ENCODE measurements at regions not wholly inside any gene's neighbourhood (a gene's known extent, or its start where the extent isn't known, plus 50 kb on each side); places are given as distances from the start of the nearest gene placed in this dataset.
"Not testable (repeated sequence)": the region's sequence is repeated elsewhere in the genome, so short reads cannot be mapped to it uniquely, and the experiment has no call there.

GRCh38 chr1:80158266-80158665, 1151.7 kb upstream of the ADGRL4 start:
- ChIA-PET POLR2A (no interaction called here), CTCF (no interaction called here)
- H3K9me3 Mint-ChIP-seq: no peaks in the 10 kb centered on the region
- no peaks in the 10 kb centered on the region for H3K36me3 Mint-ChIP-seq (ENCODE audit: low read depth)
- TF ChIP-seq, protein P1, sequence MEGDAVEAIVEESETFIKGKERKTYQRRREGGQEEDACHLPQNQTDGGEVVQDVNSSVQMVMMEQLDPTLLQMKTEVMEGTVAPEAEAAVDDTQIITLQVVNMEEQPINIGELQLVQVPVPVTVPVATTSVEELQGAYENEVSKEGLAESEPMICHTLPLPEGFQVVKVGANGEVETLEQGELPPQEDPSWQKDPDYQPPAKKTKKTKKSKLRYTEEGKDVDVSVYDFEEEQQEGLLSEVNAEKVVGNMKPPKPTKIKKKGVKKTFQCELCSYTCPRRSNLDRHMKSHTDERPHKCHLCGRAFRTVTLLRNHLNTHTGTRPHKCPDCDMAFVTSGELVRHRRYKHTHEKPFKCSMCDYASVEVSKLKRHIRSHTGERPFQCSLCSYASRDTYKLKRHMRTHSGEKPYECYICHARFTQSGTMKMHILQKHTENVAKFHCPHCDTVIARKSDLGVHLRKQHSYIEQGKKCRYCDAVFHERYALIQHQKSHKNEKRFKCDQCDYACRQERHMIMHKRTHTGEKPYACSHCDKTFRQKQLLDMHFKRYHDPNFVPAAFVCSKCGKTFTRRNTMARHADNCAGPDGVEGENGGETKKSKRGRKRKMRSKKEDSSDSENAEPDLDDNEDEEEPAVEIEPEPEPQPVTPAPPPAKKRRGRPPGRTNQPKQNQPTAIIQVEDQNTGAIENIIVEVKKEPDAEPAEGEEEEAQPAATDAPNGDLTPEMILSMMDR (IDR thresholded peaks at IDR 0.05): no peak
- H3K4me3 Mint-ChIP-seq: no peak overlapping the region
- H3K4me1 Mint-ChIP-seq: no peaks in the 10 kb centered on the region
- DNase-seq (no peak), ATAC-seq (ENCODE audit: low read depth) (no peak)
- no peak overlapping the region for H3K27ac Mint-ChIP-seq
- no peaks in the 10 kb centered on the region for H3K27me3 Mint-ChIP-seq
- intact Hi-C loops (cut with micrococcal nuclease): no loop called here

- H3K27ac Mint-ChIP-seq: no peak overlapping the region
- POLR2A ChIA-PET: no interaction called here
Observed at GRCh38 chr1:80155371-80155770, 1148.8 kb upstream of the ADGRL4 start.

DNA sequence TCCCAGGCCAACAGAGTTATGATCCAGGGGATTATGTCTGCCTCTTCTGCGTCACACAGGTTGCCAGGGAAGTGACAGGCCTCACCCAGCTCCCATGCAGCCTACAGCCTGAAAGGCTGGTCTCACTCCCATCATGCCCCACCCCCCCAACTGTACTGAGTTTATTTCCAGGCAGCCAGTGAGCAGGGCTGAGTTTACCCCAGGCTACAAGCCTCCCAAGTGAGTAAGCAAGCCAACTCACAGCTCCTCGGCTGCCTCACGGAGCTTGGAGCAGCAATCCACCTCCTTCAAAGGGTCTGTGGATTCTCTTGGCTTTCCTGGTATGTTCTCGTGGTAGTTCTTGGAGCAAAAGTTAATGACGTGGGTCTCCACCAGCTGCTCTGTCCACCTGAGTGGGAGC, 1147.6 kb upstream of the ADGRL4 start:
- intact Hi-C loops (cut with micrococcal nuclease): no loop called here
- POLR2A ChIA-PET: no interaction called here
- Mint-ChIP-seq H3K9me3 (no peaks in the 10 kb centered on the region), H3K36me3 (ENCODE audit: low read depth) (no peaks in the 10 kb centered on the region), H3K4me1 (no peaks in the 10 kb centered on the region), H3K27ac (no peak overlapping the region), H3K27me3 (no peaks in the 10 kb centered on the region), H3K4me3 (no peak overlapping the region)
- DNase-seq (no peak), ATAC-seq (ENCODE audit: low read depth) (no peak)
- TF ChIP-seq, protein P1 (IDR thresholded peaks at IDR 0.05): no peak
- CTCF ChIA-PET: no interaction called here

More at GRCh38 chr1:80155371-80155770, 1148.8 kb upstream of the ADGRL4 start:
- no peaks in the 10 kb centered on the region for H3K9me3 Mint-ChIP-seq
- no peak overlapping the region for H3K4me3 Mint-ChIP-seq
- no peaks in the 10 kb centered on the region for H3K4me1 Mint-ChIP-seq
- CTCF ChIA-PET: no interaction called here
- TF ChIP-seq, protein P1 (IDR thresholded peaks at IDR 0.05): no peak
- H3K27me3 Mint-ChIP-seq: no peaks in the 10 kb centered on the region
- no peaks in the 10 kb centered on the region for H3K36me3 Mint-ChIP-seq (ENCODE audit: low read depth)
- intact Hi-C loops (cut with micrococcal nuclease): no loop called here
- no peak for ATAC-seq (ENCODE audit: low read depth)
- no peak for DNase-seq

GRCh38 chr1:80153762-80154161, 1147.2 kb upstream of the ADGRL4 start:
- no peaks in the 10 kb centered on the region for H3K9me3 Mint-ChIP-seq
- CTCF ChIA-PET: no interaction called here

DNA sequence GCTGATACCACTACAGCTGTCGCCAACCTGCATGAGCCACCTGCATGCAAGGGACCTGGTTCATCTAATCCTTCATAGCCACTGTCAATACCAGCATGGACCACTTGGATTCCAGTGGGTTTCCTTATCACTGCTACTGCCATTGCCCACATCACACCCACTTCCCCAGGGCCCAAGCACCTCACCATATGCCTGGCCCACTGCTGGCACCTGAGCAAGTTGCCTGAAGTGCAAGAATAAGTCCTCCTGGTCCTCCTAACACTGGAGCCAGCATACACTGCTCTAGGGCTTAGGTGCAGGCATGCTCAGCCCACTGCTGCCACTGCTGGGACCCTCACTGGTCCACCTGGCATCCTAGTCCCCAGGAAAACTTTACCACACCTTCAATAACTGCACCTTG, 1136.8 kb upstream of the ADGRL4 start:
- DNase-seq: no peak
- ChIA-PET CTCF (no interaction called here), POLR2A (no interaction called here)
- intact Hi-C loops (cut with micrococcal nuclease): no loop called here
- Mint-ChIP-seq H3K27ac (no peak overlapping the region), H3K4me3 (no peak overlapping the region), H3K36me3 (ENCODE audit: low read depth) (no peaks in the 10 kb centered on the region), H3K27me3 (no peaks in the 10 kb centered on the region), H3K4me1 (no peaks in the 10 kb centered on the region), H3K9me3 (peaks cover 21% of the 10 kb centered on the region)
- ATAC-seq (ENCODE audit: low read depth): no peak
- TF ChIP-seq, protein P1 (IDR thresholded peaks at IDR 0.05): no peak

More at GRCh38 chr1:80153762-80154161, 1147.2 kb upstream of the ADGRL4 start:
- Mint-ChIP-seq H3K4me3 (no peak overlapping the region), H3K4me1 (no peaks in the 10 kb centered on the region), H3K27me3 (no peaks in the 10 kb centered on the region), H3K36me3 (ENCODE audit: low read depth) (no peaks in the 10 kb centered on the region), H3K27ac (no peak overlapping the region)
- TF ChIP-seq, protein P1 (IDR thresholded peaks at IDR 0.05): no peak
- intact Hi-C loops (cut with micrococcal nuclease): no loop called here
- ATAC-seq (ENCODE audit: low read depth): no peak
- POLR2A ChIA-PET: no interaction called here
- no peak for DNase-seq

- H3K4me3 Mint-ChIP-seq; CTCF ChIA-PET; POLR2A ChIA-PET; intact Hi-C loops (cut with micrococcal nuclease); H3K27ac Mint-ChIP-seq; H3K27me3 Mint-ChIP-seq; H3K4me1 Mint-ChIP-seq; ATAC-seq (ENCODE audit: low read depth); H3K36me3 Mint-ChIP-seq (ENCODE audit: low read depth); DNase-seq; H3K9me3 Mint-ChIP-seq: not testable (repeated sequence)
Observed at GRCh38 chr1:80137946-80138602, 1131.5 kb upstream of the ADGRL4 start.
